HCT116 (cell line): ENCODE measurements at regions not wholly inside any gene's neighbourhood (a gene's known extent, or its start where the extent isn't known, plus 50 kb on each side); places are given as distances from the start of the nearest gene placed in this dataset.

Source experiments
- ATAC-seq: fragments of 200-7000 bp; cut with Tn5 transposase; 2 replicates; pipeline ENCODE4 v1.9.1; 2020; ENCODE audit warnings: mild to moderate bottlenecking, moderate library complexity
- BruUV-seq: library from RNA; stranded (reverse); fragments of 400-500 nt; replicated peaks from 2 replicates; lab custom pipeline; 2021; lab: Mats Ljungman, UMichigan
- CTCF ChIA-PET: fragments of 300-600 bp; sonication (Branson Sonifier 250); formaldehyde crosslinking; loops from one replicate; lab custom pipeline; 2021; ENCODE audit warnings: antibody characterized with exemption; lab: Charles Lee
- POLR2A ChIA-PET: fragments of 300-600, 350-600 bp; sonication (Branson Sonifier 250); formaldehyde crosslinking; loops from one replicate; lab custom pipeline; 2021; ENCODE audit warnings: antibody characterized with exemption; lab: Charles Lee
- RAD21 ChIA-PET, 2 experiments: fragments of 300-600 bp; sonication (Branson Sonifier 250); formaldehyde crosslinking; loops; one replicate each; lab custom pipeline; 2023; ENCODE audit warnings: low total read pairs in 2 of 2; ENCODE audit not compliant: uncharacterized antibody in 2 of 2, unreplicated experiment in 2 of 2, low non-redundant PET in 1 of 2; lab: Charles Lee
- DNase-seq: peaks from one replicate; pipeline ENCODE4 v3.0.0-alpha.2; 2010; ENCODE audit warnings: low read depth, low spot score
- H2AFZ ChIP-seq: fragments of 200-600 bp; shearing (Covaris generic), sonication (generic); 2 replicates; pipeline ENCODE4 v1.6.1; 2017; ENCODE audit warnings: low read depth, mixed run types, mixed read lengths, antibody characterized with exemption, low read length; ENCODE audit not compliant: poor library complexity, severe bottlenecking
- H3K27ac ChIP-seq: 2 replicates; pipeline ENCODE4 v1.5.1; 2012; ENCODE audit warnings: low read depth, low read length
- H3K27me3 ChIP-seq: fragments of 200-600 bp; sonication (generic); 2 replicates; pipeline ENCODE4 v1.6.1; 2016; ENCODE audit warnings: mixed run types, low read length, mixed read lengths; ENCODE audit not compliant: insufficient read depth
- H3K36me3 ChIP-seq, 2 experiments: fragments of 200-500 bp in 1 of 2; fragments of 200-600 bp in 1 of 2; sonication (Bioruptor generic) in 1 of 2; sonication (generic) in 1 of 2; 2 replicates each; pipeline versions ENCODE4 v1.5.1 to v1.6.1; 2014 to 2016; ENCODE audit warnings: low read length in 2 of 2, inconsistent platforms in 1 of 2, mixed read lengths in 1 of 2, mixed run types in 1 of 2; ENCODE audit not compliant: insufficient read depth in 2 of 2, control insufficient read depth in 1 of 2
- H3K4me1 ChIP-seq, 2 experiments: fragments of 200-600 bp in 1 of 2; sonication (generic) in 1 of 2; 2 replicates each; pipeline versions ENCODE4 v1.5.1 to v1.6.1; 2012 to 2017; ENCODE audit warnings: low read length in 2 of 2, inconsistent platforms in 1 of 2, mild to moderate bottlenecking in 1 of 2, mixed read lengths in 1 of 2, mixed run types in 1 of 2, moderate library complexity in 1 of 2; ENCODE audit not compliant: insufficient read depth in 2 of 2, control insufficient read depth in 1 of 2
- H3K4me2 ChIP-seq: fragments of 200-600 bp; sonication (generic); 2 replicates; pipeline ENCODE4 v1.6.1; 2017; ENCODE audit warnings: mixed run types, low read length, mixed read lengths
- H3K4me3 ChIP-seq, 2 experiments: fragments of 200-600 bp in 1 of 2; sonication (generic) in 1 of 2; replicated peaks in 1 of 2; 2 replicates each; pipeline ENCODE4 v1.5.1; 2011 to 2016; ENCODE audit warnings: low read length in 2 of 2, control low read depth in 1 of 2, low read depth in 1 of 2, mild to moderate bottlenecking in 1 of 2, mixed read lengths in 1 of 2, mixed run types in 1 of 2
- H3K79me2 ChIP-seq: fragments of 200-600 bp; sonication (generic); 2 replicates; pipeline ENCODE4 v1.6.1; 2017; ENCODE audit warnings: mild to moderate bottlenecking, mixed run types, low read length, moderate library complexity, mixed read lengths; ENCODE audit not compliant: insufficient read depth
- H3K9ac ChIP-seq: fragments of 200-600 bp; sonication (generic); 2 replicates; pipeline ENCODE4 v1.6.1; 2016; ENCODE audit warnings: low read length, mixed read lengths
- H3K9me2 ChIP-seq: fragments of 200-600 bp; sonication (generic), shearing (Covaris generic); 2 replicates; pipeline ENCODE4 v1.6.1; 2017; ENCODE audit warnings: mixed run types, mild to moderate bottlenecking, moderate library complexity; ENCODE audit not compliant: insufficient read depth
- H3K9me3 ChIP-seq, 2 experiments: fragments of 200-500 bp in 1 of 2; fragments of 200-600 bp in 1 of 2; sonication (Bioruptor generic) in 1 of 2; sonication (generic) in 1 of 2; 2 replicates each; pipeline ENCODE4 v1.6.1; 2014 to 2017; ENCODE audit warnings: low read length in 2 of 2, mixed read lengths in 2 of 2, inconsistent platforms in 1 of 2, low read depth in 1 of 2, mild to moderate bottlenecking in 1 of 2, mixed run types in 1 of 2, moderate library complexity in 1 of 2; ENCODE audit not compliant: control insufficient read depth in 1 of 2, insufficient read depth in 1 of 2
- H4K20me1 ChIP-seq: fragments of 200-600 bp; sonication (generic), shearing (Covaris generic); 2 replicates; pipeline ENCODE4 v1.6.1; 2017; ENCODE audit warnings: mixed run types, mild to moderate bottlenecking, moderate library complexity; ENCODE audit not compliant: insufficient read depth
- CEBPB ChIP-seq: IDR thresholded peaks from 2 replicates; pipeline ENCODE4 v1.6.1; 2012; ENCODE audit warnings: low read depth
- EGR1 ChIP-seq: IDR thresholded peaks from 2 replicates; pipeline ENCODE4 v1.6.1; 2012; ENCODE audit warnings: low read depth
- ELF1 ChIP-seq: IDR thresholded peaks from 2 replicates; pipeline ENCODE4 v1.6.1; 2012; ENCODE audit warnings: low read depth, borderline replicate concordance
- EZH2 ChIP-seq: fragments of 200-600 bp; sonication (generic); IDR thresholded peaks from 2 replicates; pipeline ENCODE4 v1.6.1; 2017; ENCODE audit warnings: antibody characterized with exemption, mixed run types
- EZH2phosphoT487 ChIP-seq: fragments of 200-600 bp; IDR thresholded peaks from 2 replicates; pipeline ENCODE4 v1.6.1; 2018; ENCODE audit warnings: antibody characterized with exemption, borderline replicate concordance
- JUND ChIP-seq: IDR thresholded peaks from 2 replicates; pipeline ENCODE4 v1.6.1; 2012
- POLR2AphosphoS5 ChIP-seq: IDR thresholded peaks from 2 replicates; pipeline ENCODE4 v1.6.1; 2011; ENCODE audit warnings: mild to moderate bottlenecking, low read depth, low read length, moderate library complexity
- SRF ChIP-seq: IDR thresholded peaks from 2 replicates; pipeline ENCODE4 v1.6.1; 2012; ENCODE audit warnings: low read depth
- YY1 ChIP-seq: IDR thresholded peaks from 2 replicates; pipeline ENCODE4 v1.6.1; 2011; ENCODE audit warnings: low read length, low read depth, moderate library complexity, mild to moderate bottlenecking; ENCODE audit not compliant: insufficient replicate concordance; ENCODE audit errors: extremely low read depth
- intact Hi-C: fragments of 100-400 bp; cut with micrococcal nuclease; formaldehyde crosslinking; loops from 2 replicates; pipeline ENCODE4 v1.10.0; 2022
- TF ChIP-seq, protein P1 (sequence below): IDR thresholded peaks from 2 replicates; pipeline ENCODE4 v1.6.1; 2012; ENCODE audit warnings: low read depth

DNA sequence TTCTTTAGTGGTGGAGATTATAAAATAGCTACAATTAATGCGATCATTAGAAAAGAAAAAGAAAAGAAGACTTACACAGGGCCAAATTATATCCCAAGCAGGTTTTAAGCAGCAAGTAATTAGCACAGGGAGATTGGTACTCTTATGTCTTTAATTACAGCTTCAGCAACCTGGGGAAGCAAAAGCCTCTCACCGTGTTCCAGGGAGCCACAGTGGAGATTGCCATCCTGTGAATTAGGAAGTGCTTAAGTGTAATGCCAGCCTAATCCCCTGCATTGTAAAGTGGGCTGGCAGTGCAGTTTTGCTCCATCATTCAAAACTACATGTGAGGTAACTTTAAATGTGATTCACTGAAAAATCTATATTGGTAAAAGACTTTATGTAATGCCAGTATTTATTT, 533.5 kb upstream of the COBL start:
- ChIA-PET CTCF (no interaction called here), POLR2A (no interaction called here)
- Histone ChIP-seq H4K20me1 (no peaks in the 10 kb centered on the region), H3K27me3 (no peaks in the 10 kb centered on the region)
- BruUV-seq = no TSS peak
- TF ChIP-seq SRF (no peak), EGR1 (no peak), CEBPB (no peak), JUND (no peak), EZH2 (no peak), YY1 (no peak), EZH2phosphoT487 (no peak), ELF1 (no peak), POLR2AphosphoS5 (no peak)
- TF ChIP-seq, protein P1, sequence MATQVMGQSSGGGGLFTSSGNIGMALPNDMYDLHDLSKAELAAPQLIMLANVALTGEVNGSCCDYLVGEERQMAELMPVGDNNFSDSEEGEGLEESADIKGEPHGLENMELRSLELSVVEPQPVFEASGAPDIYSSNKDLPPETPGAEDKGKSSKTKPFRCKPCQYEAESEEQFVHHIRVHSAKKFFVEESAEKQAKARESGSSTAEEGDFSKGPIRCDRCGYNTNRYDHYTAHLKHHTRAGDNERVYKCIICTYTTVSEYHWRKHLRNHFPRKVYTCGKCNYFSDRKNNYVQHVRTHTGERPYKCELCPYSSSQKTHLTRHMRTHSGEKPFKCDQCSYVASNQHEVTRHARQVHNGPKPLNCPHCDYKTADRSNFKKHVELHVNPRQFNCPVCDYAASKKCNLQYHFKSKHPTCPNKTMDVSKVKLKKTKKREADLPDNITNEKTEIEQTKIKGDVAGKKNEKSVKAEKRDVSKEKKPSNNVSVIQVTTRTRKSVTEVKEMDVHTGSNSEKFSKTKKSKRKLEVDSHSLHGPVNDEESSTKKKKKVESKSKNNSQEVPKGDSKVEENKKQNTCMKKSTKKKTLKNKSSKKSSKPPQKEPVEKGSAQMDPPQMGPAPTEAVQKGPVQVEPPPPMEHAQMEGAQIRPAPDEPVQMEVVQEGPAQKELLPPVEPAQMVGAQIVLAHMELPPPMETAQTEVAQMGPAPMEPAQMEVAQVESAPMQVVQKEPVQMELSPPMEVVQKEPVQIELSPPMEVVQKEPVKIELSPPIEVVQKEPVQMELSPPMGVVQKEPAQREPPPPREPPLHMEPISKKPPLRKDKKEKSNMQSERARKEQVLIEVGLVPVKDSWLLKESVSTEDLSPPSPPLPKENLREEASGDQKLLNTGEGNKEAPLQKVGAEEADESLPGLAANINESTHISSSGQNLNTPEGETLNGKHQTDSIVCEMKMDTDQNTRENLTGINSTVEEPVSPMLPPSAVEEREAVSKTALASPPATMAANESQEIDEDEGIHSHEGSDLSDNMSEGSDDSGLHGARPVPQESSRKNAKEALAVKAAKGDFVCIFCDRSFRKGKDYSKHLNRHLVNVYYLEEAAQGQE = no peak
- TF ChIP-seq, all 23 proteins: peak for 0
- Histone ChIP-seq H3K27ac (no peak overlapping the region), H3K4me1 (no peaks in the 10 kb centered on the region), H3K4me3 (no peak overlapping the region), H3K4me2 (no peak overlapping the region), H3K9me2 (no peaks in the 10 kb centered on the region), H3K79me2 (no peaks in the 10 kb centered on the region), H3K9ac (no peak overlapping the region), H3K9me3 (peaks cover 0 to 25% of the 10 kb centered on the region in 2 experiments; a peak in 2 of 4 replicates), H2AFZ (no peak overlapping the region), H3K36me3 (no peaks in the 10 kb centered on the region)
- DNase-seq = no peak
- intact Hi-C loops = no loop called here
- RAD21 ChIA-PET = no interaction called here
- ATAC-seq = no peak
